Heart left ventricle (tissue), 13 donors: ENCODE measurements at regions not wholly inside any gene's neighbourhood (a gene's known extent, or its start where the extent isn't known, plus 50 kb on each side); places are given as distances from the start of the nearest gene placed in this dataset.

Source experiments
- CTCF ChIP-seq, 12 donors: fragments of 200-600 bp; sonication (generic) in 4 of 12; IDR thresholded peaks; one replicate each; pipeline versions ENCODE4 v1.5.0 to v1.8.0; 2018 to 2022; ENCODE audit warnings: antibody characterized with exemption in 12 of 12, mild to moderate bottlenecking in 5 of 12
- POLR2A ChIP-seq, 2 donors: fragments of 450-650 bp; IDR thresholded peaks; one replicate each; pipeline ENCODE4 v1.6.1; 2017; ENCODE audit warnings: antibody characterized with exemption in 2 of 2, mild to moderate bottlenecking in 2 of 2, moderate library complexity in 2 of 2
- donor health status: ischemic (EF 13 %, LVEDD 7.1; RV severe dilation, severe dysfunction).
- donor health status: DM: no; HTN: yes; CAD: no.
- donor health status: DM: no; HTN: no; CAD: no.
- donor health status: ischemic (EF 25% LVEDD 6.9; RV normal size, moderate dysfunction).
- donor health status: ischemic (EF 25% LVEDD 5.7; RV mildly dilated, moderate dysfunction).
- donor health status: ischemic (EF 35%, LVEDD 5.7; RV mildly dilated, moderate dysfunction).
- donor health status: nonischemic (EF 11% LVEDD 7.7; RV severe dilation, severe dysfunction).
- donor health status: DM: yes; HTN: yes; CAD: no.
- donor health status: PGD.
- donor health status: ischemic (EF 29% LVEDD 5.4; RV normal size, mild dysfunction).
- donor health status: nonischemic (EF 23%, LVEDD 6.1; RV moderate dilation, normal function).

GRCh38 chr7:34269084-34269483 is 363.7 kb downstream of the BMPER start:
- TF ChIP-seq CTCF (IDR thresholded peaks at IDR 0.05), result no peak
- TF ChIP-seq POLR2A (IDR thresholded peaks at IDR 0.05), result no peak
